NCI-H1436 (cell line): ENCODE measurements at regions not wholly inside any gene's neighbourhood (a gene's known extent, or its start where the extent isn't known, plus 50 kb on each side); places are given as distances from the start of the nearest gene placed in this dataset.

Source experiments
- DNase-seq: peaks from one replicate; lab custom pipeline; 2025; lab: John Stamatoyannopoulos, UW

- no peak for DNase-seq
Observed at GRCh38 chr6:117077300-117077699, 188.1 kb upstream of the VGLL2 start.

GRCh38 chr6:117078624-117079023 is 186.7 kb upstream of the VGLL2 start:
- peak; percentile 13 for DNase-seq

- DNase-seq = no peak
Observed at GRCh38 chr6:117079951-117080350, 185.4 kb upstream of the VGLL2 start.

GRCh38 chr6:117089604-117090003 is 175.8 kb upstream of the VGLL2 start:
- no peak for DNase-seq

- DNase-seq = no peak
Observed at GRCh38 chr6:117110146-117110545, 155.2 kb upstream of the VGLL2 start.

GRCh38 chr6:117110737-117111136 is 154.6 kb upstream of the VGLL2 start:
- no peak for DNase-seq

- DNase-seq = no peak
Observed at GRCh38 chr6:117117652-117118051, 147.7 kb upstream of the VGLL2 start.

GRCh38 chr6:117118490-117118889 is 146.9 kb upstream of the VGLL2 start:
- no peak for DNase-seq

GRCh38 chr6:117126213-117126612 is 139.1 kb upstream of the VGLL2 start:
- DNase-seq = no peak

GRCh38 chr6:117128052-117128451 is 137.3 kb upstream of the VGLL2 start:
- DNase-seq = no peak

- no peak for DNase-seq
Observed at GRCh38 chr6:117130125-117130524, 135.2 kb upstream of the VGLL2 start.

- DNase-seq = no peak
Observed at GRCh38 chr6:117136702-117137101, 128.7 kb upstream of the VGLL2 start.

GRCh38 chr6:117137711-117138110 is 127.6 kb upstream of the VGLL2 start:
- DNase-seq = no peak

- DNase-seq = no peak
Observed at GRCh38 chr6:117138425-117138824, 126.9 kb upstream of the VGLL2 start.

- no peak for DNase-seq
Observed at GRCh38 chr6:117138920-117139319, 126.4 kb upstream of the VGLL2 start.

GRCh38 chr6:117142142-117142541 is 123.2 kb upstream of the VGLL2 start:
- no peak for DNase-seq

- DNase-seq = no peak
Observed at GRCh38 chr6:117142995-117143394, 122.4 kb upstream of the VGLL2 start.

- no peak for DNase-seq
Observed at GRCh38 chr6:117143647-117144046, 121.7 kb upstream of the VGLL2 start.

GRCh38 chr6:117145940-117146339 is 119.4 kb upstream of the VGLL2 start:
- no peak for DNase-seq

- DNase-seq = no peak
Observed at GRCh38 chr6:117149324-117149723, 116.0 kb upstream of the VGLL2 start.

- DNase-seq = no peak
Observed at GRCh38 chr6:117156741-117157140, 108.6 kb upstream of the VGLL2 start.

- no peak for DNase-seq
Observed at GRCh38 chr6:117157448-117157847, 107.9 kb upstream of the VGLL2 start.

GRCh38 chr6:117165911-117166499 is 99.4 kb upstream of the VGLL2 start:
- DNase-seq = no peak

- DNase-seq = no peak
Observed at GRCh38 chr6:117167520-117168271, 97.7 kb upstream of the VGLL2 start.
